ENCODE measurements at regions not wholly inside any gene's neighbourhood (a gene's known extent, or its start where the extent isn't known, plus 50 kb on each side); places are given as distances from the start of the nearest gene placed in this dataset.
A peak's percentile ranks its signal among the peaks of the same experiment; 100 is the strongest.

DNA sequence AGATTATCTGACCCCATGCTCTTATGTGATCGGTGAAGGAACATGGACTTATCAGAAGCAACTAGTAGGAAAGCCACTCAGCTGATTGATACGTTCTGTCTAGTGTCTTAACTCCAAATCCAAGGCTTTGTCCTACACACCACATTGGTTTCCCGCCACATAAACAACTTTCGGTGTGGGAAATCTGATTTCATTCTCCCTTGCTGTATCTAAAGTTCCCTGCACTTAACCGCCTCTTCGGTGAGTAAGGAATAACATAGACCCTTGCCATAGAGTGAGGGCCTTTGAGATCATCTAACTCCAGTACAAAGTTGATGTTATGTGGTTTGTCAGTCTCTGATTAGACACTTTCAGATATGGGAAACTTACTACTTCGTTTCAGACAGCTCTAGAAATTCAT is 538.2 kb upstream of the TNP1 start:
- no peaks in the 10 kb centered on the region for H3K36me3 ChIP-seq
- H3K9me3 ChIP-seq (replicated peaks in 1 of 11), result 0 out of 22 replicates have a peak, but pooled peaks cover 0 to under 1% (median 0%) of the 10 kb centered on the region in 11 experiments
- peaks cover 22 to 49% (median 34%) of the 10 kb centered on the region in 10 experiments for H3K4me1 ChIP-seq
- H3K4me2 ChIP-seq, result peak overlapping the region in 10 of 11 experiments; percentile 29 to 94 (median 78); a peak in 20 of 22 replicates
- H3K9ac ChIP-seq, result peak overlapping the region in 1 of 11 experiments; percentile 8; a peak in 1 of 22 replicates
- no peaks in the 10 kb centered on the region for H3K27me3 ChIP-seq
- TF ChIP-seq Cebpa-rat (IDR thresholded peaks at IDR 0.05), result no peak
- H3K4me3 ChIP-seq, result no peak overlapping the region
- peak overlapping the region in 3 of 11 experiments; percentile 6 to 59 (median 17); a peak in 4 of 22 replicates for H3K27ac ChIP-seq
- no peaks in the 10 kb centered on the region for H4K20me1 ChIP-seq

DNA sequence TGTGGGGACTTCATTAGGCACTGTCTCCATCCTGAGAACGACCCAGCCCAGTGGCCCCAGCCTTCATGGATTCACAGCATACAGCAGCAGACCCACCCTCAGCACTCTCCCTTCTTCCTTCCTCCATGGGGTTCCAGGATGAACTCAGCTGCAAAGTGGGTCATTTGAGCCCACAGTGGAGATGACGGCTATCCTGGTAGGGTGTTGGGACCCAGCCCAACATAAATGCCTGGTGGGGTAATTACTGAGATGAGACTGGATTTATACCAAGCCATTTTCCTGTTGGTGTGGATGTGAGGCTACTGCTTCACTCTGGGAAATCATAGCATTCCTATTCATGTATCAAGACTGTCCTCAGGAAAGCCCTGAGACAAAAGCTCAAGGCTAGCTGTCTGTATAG is 536.7 kb upstream of the TNP1 start:
- Histone ChIP-seq H3K4me2 (peak overlapping the region in 5 of 11 experiments; percentile 20 to 85 (median 40); a peak in 7 of 22 replicates), H3K4me3 (no peak overlapping the region), H3K9me3 (replicated peaks in 1 of 11) (peaks cover 8 to 15% (median 11%) of the 10 kb centered on the region in 11 experiments), H3K36me3 (no peaks in the 10 kb centered on the region), H4K20me1 (no peaks in the 10 kb centered on the region), H3K9ac (no peak overlapping the region), H3K27ac (no peak overlapping the region), H3K4me1 (peaks cover 22 to 45% (median 34%) of the 10 kb centered on the region in 10 experiments), H3K27me3 (no peaks in the 10 kb centered on the region)
- TF ChIP-seq Cebpa-rat (IDR thresholded peaks at IDR 0.05), result no peak

DNA sequence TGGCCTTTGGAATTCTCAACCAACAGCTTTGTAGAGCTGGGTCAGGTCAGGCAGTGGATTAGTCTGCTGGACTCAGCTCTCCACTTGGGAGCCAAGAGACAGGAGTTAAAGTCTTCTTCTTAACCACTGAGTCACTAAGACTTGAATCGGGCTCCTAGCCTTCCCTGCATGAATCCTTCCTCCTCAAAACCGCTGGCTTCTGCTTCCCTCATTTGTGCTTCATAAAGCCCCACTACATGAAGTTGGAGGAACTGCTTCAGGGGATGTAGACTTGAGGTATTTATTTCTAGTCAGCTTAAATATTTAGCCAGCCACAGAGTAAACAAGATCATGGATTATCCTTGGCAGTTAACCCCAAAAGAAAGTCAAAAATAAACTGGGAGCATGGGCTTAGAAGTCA is 536.3 kb upstream of the TNP1 start:
- peaks cover 12 to 19% (median 16%) of the 10 kb centered on the region in 11 experiments for H3K9me3 ChIP-seq (replicated peaks in 1 of 11)
- peak overlapping the region in 6 of 11 experiments; percentile 7 to 85 (median 24); a peak in 9 of 22 replicates for H3K4me2 ChIP-seq
- no peak overlapping the region for H3K4me3 ChIP-seq
- no peak overlapping the region for H3K27ac ChIP-seq
- no peaks in the 10 kb centered on the region for H3K27me3 ChIP-seq
- H3K4me1 ChIP-seq, result peaks cover 22 to 45% (median 34%) of the 10 kb centered on the region in 10 experiments
- no peak overlapping the region for H3K9ac ChIP-seq
- peaks cover 0 to 2% (median 0%) of the 10 kb centered on the region in 11 experiments; a peak in 1 of 22 replicates for H3K36me3 ChIP-seq
- no peaks in the 10 kb centered on the region for H4K20me1 ChIP-seq
- no peak for TF ChIP-seq Cebpa-rat (IDR thresholded peaks at IDR 0.05)

DNA sequence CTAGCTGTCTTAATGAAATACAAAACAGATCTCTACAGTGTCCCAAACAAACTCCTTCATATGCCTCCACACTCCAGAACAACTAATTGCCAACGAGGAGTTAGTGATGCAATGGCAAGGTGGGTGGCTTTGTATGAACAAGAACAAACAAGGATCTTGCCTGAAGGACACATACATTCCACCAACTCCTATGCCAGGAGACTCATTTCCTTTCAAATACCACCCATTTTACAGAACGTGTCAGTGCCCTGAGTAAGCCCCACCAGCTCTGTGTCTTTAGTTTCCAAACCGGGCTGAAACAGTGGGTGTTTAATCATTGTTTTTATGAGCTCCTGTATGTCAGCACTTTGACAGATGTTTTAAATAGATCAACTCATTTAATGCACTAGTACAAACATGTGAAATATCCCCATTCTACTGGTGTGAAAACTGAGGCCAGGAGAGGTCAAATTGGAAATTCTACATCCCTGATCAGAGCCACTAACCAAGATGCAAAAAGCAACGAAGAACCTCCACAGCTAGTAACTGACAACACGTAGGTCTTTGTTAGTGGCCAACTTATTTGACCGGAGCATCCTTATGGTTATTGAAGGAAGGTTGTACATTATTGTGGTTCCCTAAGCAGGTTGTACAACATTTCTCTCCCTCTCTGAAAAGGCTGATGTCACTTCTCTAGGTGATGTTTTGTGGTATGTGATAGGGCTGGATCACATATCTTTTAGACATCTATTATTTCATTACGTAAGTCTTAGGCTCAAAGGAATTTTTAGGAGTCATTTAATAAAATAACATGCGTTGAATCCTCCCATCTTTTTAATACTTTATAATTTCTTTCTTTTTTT is 534.9 kb upstream of the TNP1 start:
- Histone ChIP-seq H3K36me3 (peaks cover 0 to 12% (median 5%) of the 10 kb centered on the region in 11 experiments; a peak in 6 of 22 replicates), H3K4me1 (peaks cover 22 to 43% (median 32%) of the 10 kb centered on the region in 10 experiments), H3K27me3 (no peaks in the 10 kb centered on the region), H3K4me3 (no peak overlapping the region), H3K27ac (no peak overlapping the region), H3K9ac (no peak overlapping the region), H3K4me2 (no peak overlapping the region), H3K9me3 (replicated peaks in 1 of 11) (peaks cover 27 to 34% (median 30%) of the 10 kb centered on the region in 11 experiments), H4K20me1 (no peaks in the 10 kb centered on the region)
- TF ChIP-seq Cebpa-rat (IDR thresholded peaks at IDR 0.05), result no peak

DNA sequence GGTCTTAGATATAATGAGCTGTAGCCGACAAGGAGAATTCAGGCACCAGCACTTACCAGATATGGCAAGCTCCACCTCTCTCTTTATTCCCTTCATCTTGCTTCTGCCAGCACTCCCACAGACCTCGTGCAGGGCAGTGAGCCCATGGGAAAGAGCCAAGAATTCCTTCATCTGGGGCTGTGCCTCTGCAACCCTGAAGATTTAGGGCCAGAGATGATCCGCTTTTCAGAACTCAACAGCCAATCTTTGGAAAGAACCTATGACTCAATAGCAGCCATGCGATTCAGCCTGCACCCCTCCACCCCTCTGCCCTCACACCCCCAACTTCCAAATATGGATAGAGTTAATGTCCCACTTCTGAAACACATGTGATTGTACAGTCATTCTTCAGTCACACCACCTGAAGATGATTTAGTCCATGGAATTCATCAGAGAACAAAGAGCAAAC is 533.7 kb upstream of the TNP1 start:
- Histone ChIP-seq H3K27ac (no peak overlapping the region), H3K4me1 (peaks cover 13 to 33% (median 22%) of the 10 kb centered on the region in 10 experiments), H3K4me2 (no peak overlapping the region), H3K9ac (no peak overlapping the region), H4K20me1 (no peaks in the 10 kb centered on the region), H3K4me3 (no peak overlapping the region), H3K9me3 (replicated peaks in 1 of 11) (peaks cover 29 to 38% (median 34%) of the 10 kb centered on the region in 11 experiments), H3K36me3 (peaks cover 0 to 12% (median 5%) of the 10 kb centered on the region in 11 experiments; a peak in 6 of 22 replicates), H3K27me3 (no peaks in the 10 kb centered on the region)
- TF ChIP-seq Cebpa-rat (IDR thresholded peaks at IDR 0.05), result no peak

DNA sequence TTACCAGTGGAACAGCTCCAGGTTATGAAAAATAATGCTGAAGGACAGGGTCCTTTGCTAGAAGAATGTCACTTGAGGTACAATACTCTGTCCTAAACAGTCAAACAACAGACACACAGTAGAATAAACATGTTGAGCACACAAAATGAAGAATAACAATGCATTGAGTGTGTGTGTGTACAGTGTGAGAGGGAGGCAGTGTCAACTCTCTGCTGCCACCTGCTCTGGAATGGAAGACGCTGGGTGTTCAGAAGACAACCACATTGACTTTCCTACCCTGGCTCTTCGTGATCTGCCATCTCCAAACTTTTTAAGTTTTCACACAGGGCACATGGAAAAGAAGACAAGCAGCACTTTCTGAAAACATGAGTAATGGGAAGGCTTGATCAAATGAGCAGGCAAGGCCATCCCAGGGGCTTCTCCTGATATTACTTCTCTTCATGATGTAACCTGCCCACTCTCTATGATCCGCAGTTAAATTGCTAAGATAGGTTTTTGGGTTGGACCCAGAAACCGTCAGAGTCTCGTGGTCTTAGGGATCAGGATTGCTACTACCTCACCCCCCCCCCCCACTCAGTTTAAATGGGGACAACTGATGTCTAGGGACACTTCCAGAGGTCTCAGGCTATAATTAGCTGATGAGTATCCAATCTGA is 533.2 kb upstream of the TNP1 start:
- Histone ChIP-seq H3K4me1 (peaks cover 7 to 33% (median 22%) of the 10 kb centered on the region in 10 experiments), H3K27me3 (no peaks in the 10 kb centered on the region), H3K4me3 (no peak overlapping the region), H3K9ac (no peak overlapping the region), H4K20me1 (no peaks in the 10 kb centered on the region), H3K4me2 (no peak overlapping the region), H3K27ac (no peak overlapping the region), H3K36me3 (peaks cover 0 to 12% (median 5%) of the 10 kb centered on the region in 11 experiments; a peak in 6 of 22 replicates), H3K9me3 (replicated peaks in 1 of 11) (peaks cover 29 to 38% (median 34%) of the 10 kb centered on the region in 11 experiments)
- no peak for TF ChIP-seq Cebpa-rat (IDR thresholded peaks at IDR 0.05)

DNA sequence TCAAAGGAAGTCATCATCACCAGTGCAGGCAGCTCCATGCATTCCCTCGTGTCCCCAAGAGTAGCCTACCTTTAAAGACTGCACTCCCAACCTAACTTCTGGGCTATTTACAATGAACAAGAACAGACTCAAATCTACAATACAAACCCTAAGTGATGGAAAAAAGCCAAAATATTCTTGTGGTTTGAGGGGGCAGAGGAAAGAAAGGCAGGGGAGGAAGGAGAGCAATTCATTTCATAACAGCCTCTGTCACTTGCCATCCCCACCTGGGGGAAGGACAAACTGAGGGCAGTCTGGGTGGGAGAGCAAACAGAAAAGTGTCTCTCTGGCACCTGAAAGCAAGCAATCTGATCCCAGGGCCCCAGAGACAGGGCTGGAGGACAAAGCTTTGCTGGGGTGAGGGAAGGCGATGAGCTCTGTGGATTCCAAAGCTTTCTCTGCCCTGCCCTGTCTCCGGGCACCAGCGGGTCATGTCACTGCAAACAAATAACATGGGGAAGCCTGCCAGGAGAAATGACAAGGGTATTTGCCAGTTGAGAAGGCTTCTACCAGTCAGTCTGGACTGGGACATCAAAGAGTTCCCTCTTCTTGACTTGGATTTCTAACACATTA is 528.0 kb upstream of the TNP1 start:
- Histone ChIP-seq H3K27ac (peak overlapping the region in 1 of 11 experiments; percentile 14; a peak in 1 of 22 replicates), H3K27me3 (peaks cover 0 to 10% (median 0%) of the 10 kb centered on the region in 11 experiments; a peak in 1 of 22 replicates), H3K4me3 (no peak overlapping the region), H3K9me3 (replicated peaks in 1 of 11) (peaks cover 29 to 37% (median 34%) of the 10 kb centered on the region in 11 experiments), H3K36me3 (peaks cover 0 to 12% (median 5%) of the 10 kb centered on the region in 11 experiments; a peak in 6 of 22 replicates), H3K4me2 (peak overlapping the region; percentile 23 to 72 (median 53); a peak in 20 of 22 replicates), H3K4me1 (peaks cover 6 to 17% (median 13%) of the 10 kb centered on the region in 10 experiments; a peak in 17 of 20 replicates), H4K20me1 (no peaks in the 10 kb centered on the region), H3K9ac (no peak overlapping the region)
- no peak for TF ChIP-seq Cebpa-rat (IDR thresholded peaks at IDR 0.05)

DNA sequence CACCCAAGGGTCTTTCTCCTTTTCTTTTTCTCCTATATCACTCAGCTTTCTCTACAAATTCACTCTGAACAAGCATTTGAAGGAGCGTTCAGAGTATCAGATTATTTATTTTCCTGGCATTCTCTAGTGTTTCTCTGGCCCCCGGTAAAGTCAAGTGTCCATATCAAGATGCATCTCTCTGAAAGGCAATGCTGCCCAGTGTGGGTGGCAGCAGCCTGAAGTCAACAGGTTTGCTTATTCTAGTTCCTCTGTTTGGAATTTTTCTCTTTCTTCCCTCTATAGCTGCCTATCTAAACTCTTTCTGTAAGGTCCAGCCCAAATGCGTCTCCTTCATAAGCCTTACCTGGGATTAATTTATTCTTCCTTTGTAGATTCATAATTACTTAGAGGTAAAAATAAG is 526.2 kb upstream of the TNP1 start:
- Histone ChIP-seq H3K9ac (no peak overlapping the region), H3K36me3 (peaks cover 0 to 11% (median 4%) of the 10 kb centered on the region in 11 experiments; a peak in 6 of 22 replicates), H3K27me3 (peaks cover 0 to 13% (median 0%) of the 10 kb centered on the region in 11 experiments; a peak in 2 of 22 replicates), H3K4me3 (no peak overlapping the region), H3K9me3 (replicated peaks in 1 of 11) (peaks cover 15 to 19% (median 17%) of the 10 kb centered on the region in 11 experiments), H3K4me2 (no peak overlapping the region), H3K27ac (no peak overlapping the region), H4K20me1 (no peaks in the 10 kb centered on the region), H3K4me1 (peaks cover 6 to 17% (median 13%) of the 10 kb centered on the region in 10 experiments; a peak in 17 of 20 replicates)
- TF ChIP-seq Cebpa-rat (IDR thresholded peaks at IDR 0.05), result no peak

Data from BLaER1 treated with 17β-estradiol and CSF1 and Interleukin-3, amounts not matched to agents 10 nM and 100 nM (cell line).